ENCODE measurements at regions not wholly inside any gene's neighbourhood (a gene's known extent, or its start where the extent isn't known, plus 50 kb on each side); places are given as distances from the start of the nearest gene placed in this dataset.

DNA sequence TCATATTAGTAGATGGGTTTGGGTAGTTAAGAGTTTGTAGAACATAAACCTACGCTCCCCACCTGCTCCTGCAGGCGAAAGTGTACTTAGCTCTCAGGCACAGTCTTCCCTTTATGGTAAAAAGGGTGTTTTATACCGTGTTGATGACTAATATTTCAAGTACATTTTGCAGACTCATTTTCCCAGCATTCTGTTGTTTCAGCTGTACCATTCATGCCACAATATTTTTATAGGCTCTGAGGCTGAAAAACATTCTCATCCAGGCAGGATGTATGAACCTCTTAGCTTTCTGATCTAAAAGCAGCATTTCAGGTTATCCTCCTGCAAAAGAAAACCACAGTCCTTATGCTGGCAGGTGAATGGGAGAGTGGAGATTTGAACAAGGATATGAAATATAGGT, 231.4 kb downstream of the NR2F1-AS1 start:
- CTCF ChIA-PET = interaction anchor here (1.0 to 1.6 kb wide), 4 partner anchors 10 to 257 kb away, joined by 4 to 7 read pairs (median 6); no protein-coding TSS in a partner anchor
- TF ChIP-seq JUN (IDR thresholded peaks at IDR 0.05; ENCODE audit: borderline replicate concordance, insufficient read depth, insufficient read length, low read depth) (peak; percentile 71), MYC (IDR thresholded peaks at IDR 0.05; ENCODE audit: low read depth, low read length) (no peak), EZH2 (IDR thresholded peaks at IDR 0.05; ENCODE audit: borderline replicate concordance, low read depth, low read length, severe bottlenecking) (no peak), CTCF (IDR thresholded peaks at IDR 0.05; ENCODE audit: extremely low read depth in 1 of 2, insufficient read depth in 1 of 2, low read depth in 1 of 2, low read length in 2 of 2) (no peak), POLR2A (IDR thresholded peaks at IDR 0.05; ENCODE audit: low read depth, low read length) (peak; percentile 51), GATA2 (IDR thresholded peaks at IDR 0.05; ENCODE audit: insufficient read depth, insufficient read length, low read depth, low read length) (no peak), POLR2AphosphoS5 (IDR thresholded peaks at IDR 0.05; ENCODE audit: insufficient read depth, low read depth, low read length) (no peak), FOS (IDR thresholded peaks at IDR 0.05; ENCODE audit: borderline replicate concordance, insufficient read depth, low read length) (peak; percentile 58)
- TF ChIP-seq, protein P1, sequence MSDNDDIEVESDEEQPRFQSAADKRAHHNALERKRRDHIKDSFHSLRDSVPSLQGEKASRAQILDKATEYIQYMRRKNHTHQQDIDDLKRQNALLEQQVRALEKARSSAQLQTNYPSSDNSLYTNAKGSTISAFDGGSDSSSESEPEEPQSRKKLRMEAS (IDR thresholded peaks at IDR 0.05; ENCODE audit: insufficient read depth, insufficient read length) = no peak
- FAIRE-seq = peak; percentile 74

More for the DNA sequence above, 231.4 kb downstream of the NR2F1-AS1 start:
- no peak overlapping the region for H3K4me3 ChIP-seq (replicated peaks in 1 of 3; ENCODE audit: insufficient read depth in 1 of 3, low read depth in 1 of 3, low read length in 3 of 3)
- no peaks in the 10 kb centered on the region for H3K36me3 ChIP-seq (ENCODE audit: control insufficient read depth in 2 of 2, extremely low read depth in 1 of 2, insufficient read depth in 2 of 2, low read length in 2 of 2)
- no peaks in the 10 kb centered on the region for H3K9me1 ChIP-seq (replicated peaks; ENCODE audit: control insufficient read depth, extremely low read depth, insufficient read depth, low read length)
- H3K4me2 ChIP-seq (ENCODE audit: insufficient read depth, low read length) = no peak overlapping the region
- dilution Hi-C loops (cut with MboI; ENCODE audit: extremely low pct_ligation_motif_present, low sequenced_read_pairs) = no loop called here
- intact Hi-C loops (cut with micrococcal nuclease) = loop anchor here (2.0 to 10.0 kb wide), 2 partner anchors 187 to 565 kb away; no protein-coding TSS in a partner anchor
- no peaks in the 10 kb centered on the region for H3K79me2 ChIP-seq (ENCODE audit: control insufficient read depth, insufficient read depth, low read length)
- peak overlapping the region; percentile 37 for H3K27ac ChIP-seq (ENCODE audit: insufficient read depth, low read depth, low read length)
- POLR2A ChIA-PET = interaction anchor here (1.0 kb wide), 1 partner anchor 9 kb away, joined by 3 read pairs; no protein-coding TSS in a partner anchor
- BruUV-seq (replicated peaks) = no TSS peak
- no peaks in the 10 kb centered on the region for H3K9me3 ChIP-seq (replicated peaks; ENCODE audit: control insufficient read depth, insufficient read depth, low read length)
- no peak overlapping the region for H2AFZ ChIP-seq (ENCODE audit: low read depth, low read length)
- no peaks in the 10 kb centered on the region for H3K27me3 ChIP-seq (ENCODE audit: control insufficient read depth in 2 of 2, insufficient read depth in 2 of 2, low read length in 2 of 2)
- H4K20me1 ChIP-seq (replicated peaks; ENCODE audit: control insufficient read depth, extremely low read depth, insufficient read depth, low read length) = no peaks in the 10 kb centered on the region
- H3K9ac ChIP-seq (replicated peaks; ENCODE audit: extremely low read depth, insufficient read depth, low read length) = peak overlapping the region; percentile 35
- peak; percentile 97 for DNase-seq (ENCODE audit: low read depth, low spot score)
- H3K4me1 ChIP-seq (ENCODE audit: control insufficient read depth, extremely low read depth, insufficient read depth, low read length) = peaks cover 9% of the 10 kb centered on the region

Measured in endothelial cell of umbilical vein (primary cell).